Heart left ventricle (tissue), 16 donors: ENCODE measurements at regions not wholly inside any gene's neighbourhood (a gene's known extent, or its start where the extent isn't known, plus 50 kb on each side); places are given as distances from the start of the nearest gene placed in this dataset.

ENCODE experiments used
- ATAC-seq, 4 donors: fragments of 200-7000 bp; cut with Tn5 transposase; one replicate each; pipeline ENCODE4 v1.9.1; 2020 to 2022; ENCODE audit warnings: moderate library complexity in 4 of 4, mild to moderate bottlenecking in 3 of 4, moderate number of reproducible peaks in 1 of 4
- DNase-seq, 5 donors: peaks; one replicate each; pipeline ENCODE4 v3.0.0-alpha.2; 2020
- H3K27ac ChIP-seq, 12 donors: fragments of 200-600 bp; sonication (generic) in 4 of 12; one replicate each; pipeline versions ENCODE4 v1.5.0 to v1.8.0; 2016 to 2022; ENCODE audit warnings: mild to moderate bottlenecking in 2 of 12
- H3K27me3 ChIP-seq, 9 donors: fragments of 200-600 bp; sonication (generic) in 2 of 9; one replicate each; pipeline versions ENCODE4 v1.5.1 to v1.8.0; 2016 to 2022; ENCODE audit warnings: mild to moderate bottlenecking in 3 of 9
- H3K36me3 ChIP-seq, 9 donors: fragments of 200-600 bp; sonication (generic) in 2 of 9; one replicate each; pipeline versions ENCODE4 v1.5.0 to v1.8.0; 2018 to 2022; ENCODE audit warnings: mild to moderate bottlenecking in 2 of 9
- H3K4me1 ChIP-seq, 12 donors: fragments of 200-600 bp; sonication (generic) in 4 of 12; one replicate each; pipeline versions ENCODE4 v1.5.0 to v1.8.0; 2016 to 2022; ENCODE audit warnings: mild to moderate bottlenecking in 3 of 12
- H3K4me3 ChIP-seq, 12 donors: fragments of 200-600 bp; sonication (generic) in 4 of 12; one replicate each; pipeline versions ENCODE4 v1.5.0 to v1.8.0; 2017 to 2022; ENCODE audit warnings: mild to moderate bottlenecking in 9 of 12, moderate library complexity in 4 of 12
- H3K9me3 ChIP-seq, 12 donors: fragments of 200-600 bp; sonication (generic) in 4 of 12; one replicate each; pipeline versions ENCODE4 v1.5.0 to v1.8.0; 2016 to 2022; ENCODE audit warnings: mild to moderate bottlenecking in 1 of 12
- POLR2A ChIP-seq, 2 donors: fragments of 450-650 bp; IDR thresholded peaks; one replicate each; pipeline ENCODE4 v1.6.1; 2017; ENCODE audit warnings: antibody characterized with exemption in 2 of 2, mild to moderate bottlenecking in 2 of 2, moderate library complexity in 2 of 2
- WGBS, 4 donors: extraction: QIAGEN DNeasy Blood & Tissue Kit in 2 of 4; methylation state at CpG; one replicate each; pipeline versions ENCODE4 v1.1.5 to v1.1.7; 2013 to 2018; 5-methylcytosine and 5-hydroxymethylcytosine counted together
- intact Hi-C, 10 donors: fragments of 100-400 bp; cut with DNase I; formaldehyde crosslinking; loops; one replicate each; pipeline versions ENCODE4 v1.11.1 to v1.14.2; 2022
- TF ChIP-seq, protein P1 (sequence below), 12 donors: fragments of 200-600 bp; sonication (generic) in 4 of 12; IDR thresholded peaks; one replicate each; pipeline versions ENCODE4 v1.5.0 to v1.8.0; 2018 to 2022; ENCODE audit warnings: antibody characterized with exemption in 12 of 12, mild to moderate bottlenecking in 5 of 12
- donor health status: ischemic (EF 13 %, LVEDD 7.1; RV severe dilation, severe dysfunction).
- donor health status: healthy with polysubstance abuse.
- donor health status: DM: no; HTN: yes; CAD: no.
- donor health status: DM: no; HTN: no; CAD: no.
- donor health status: ischemic (EF 25% LVEDD 6.9; RV normal size, moderate dysfunction).
- donor health status: ischemic (EF 25% LVEDD 5.7; RV mildly dilated, moderate dysfunction).
- donor health status: healthy.
- donor health status: DM: yes; HTN: yes; CAD: no.
- donor health status: ischemic (EF 35%, LVEDD 5.7; RV mildly dilated, moderate dysfunction).
- donor health status: nonischemic (EF 11% LVEDD 7.7; RV severe dilation, severe dysfunction).
- donor health status: DM: yes; HTN: yes; CAD: no.
- donor health status: PGD.
- donor health status: ischemic (EF 29% LVEDD 5.4; RV normal size, mild dysfunction).
- donor health status: nonischemic (EF 23%, LVEDD 6.1; RV moderate dilation, normal function).

DNA sequence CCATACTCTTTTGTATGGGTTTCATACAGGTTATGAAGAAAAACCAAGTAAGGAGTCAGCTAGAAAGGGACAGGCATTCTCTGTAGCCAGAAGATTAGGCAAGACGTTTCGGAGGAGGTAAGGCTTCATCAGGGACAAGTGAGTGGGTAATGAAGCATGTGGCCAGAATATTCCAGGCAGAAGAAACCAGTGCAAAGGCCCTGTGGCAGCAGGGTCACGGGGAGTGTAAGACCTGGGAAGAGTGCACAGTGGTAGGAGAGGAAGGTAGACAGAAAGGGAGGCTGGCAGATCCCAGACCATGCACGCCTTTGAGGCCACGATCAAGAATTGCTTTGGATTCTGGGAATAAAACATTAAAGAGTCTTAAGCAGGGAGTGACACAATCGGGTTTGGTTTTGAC is 177.6 kb downstream of the MIAT start:
- no peak for TF ChIP-seq POLR2A (IDR thresholded peaks at IDR 0.05)
- TF ChIP-seq, protein P1, sequence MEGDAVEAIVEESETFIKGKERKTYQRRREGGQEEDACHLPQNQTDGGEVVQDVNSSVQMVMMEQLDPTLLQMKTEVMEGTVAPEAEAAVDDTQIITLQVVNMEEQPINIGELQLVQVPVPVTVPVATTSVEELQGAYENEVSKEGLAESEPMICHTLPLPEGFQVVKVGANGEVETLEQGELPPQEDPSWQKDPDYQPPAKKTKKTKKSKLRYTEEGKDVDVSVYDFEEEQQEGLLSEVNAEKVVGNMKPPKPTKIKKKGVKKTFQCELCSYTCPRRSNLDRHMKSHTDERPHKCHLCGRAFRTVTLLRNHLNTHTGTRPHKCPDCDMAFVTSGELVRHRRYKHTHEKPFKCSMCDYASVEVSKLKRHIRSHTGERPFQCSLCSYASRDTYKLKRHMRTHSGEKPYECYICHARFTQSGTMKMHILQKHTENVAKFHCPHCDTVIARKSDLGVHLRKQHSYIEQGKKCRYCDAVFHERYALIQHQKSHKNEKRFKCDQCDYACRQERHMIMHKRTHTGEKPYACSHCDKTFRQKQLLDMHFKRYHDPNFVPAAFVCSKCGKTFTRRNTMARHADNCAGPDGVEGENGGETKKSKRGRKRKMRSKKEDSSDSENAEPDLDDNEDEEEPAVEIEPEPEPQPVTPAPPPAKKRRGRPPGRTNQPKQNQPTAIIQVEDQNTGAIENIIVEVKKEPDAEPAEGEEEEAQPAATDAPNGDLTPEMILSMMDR (IDR thresholded peaks at IDR 0.05): no peak
- Histone ChIP-seq H3K4me1 (peaks cover 0 to 9% (median 0%) of the 10 kb centered on the region in 12 donors), H3K4me3 (no peak overlapping the region), H3K27me3 (no peaks in the 10 kb centered on the region), H3K27ac (no peak overlapping the region), H3K36me3 (no peaks in the 10 kb centered on the region), H3K9me3 (no peaks in the 10 kb centered on the region)
- no peak for DNase-seq
- intact Hi-C loops: no loop called here
- no peak for ATAC-seq
- 87 to 91% (median 89%) methylated on average over 6 of the region's 6 CpGs for WGBS, 4 donors

DNA sequence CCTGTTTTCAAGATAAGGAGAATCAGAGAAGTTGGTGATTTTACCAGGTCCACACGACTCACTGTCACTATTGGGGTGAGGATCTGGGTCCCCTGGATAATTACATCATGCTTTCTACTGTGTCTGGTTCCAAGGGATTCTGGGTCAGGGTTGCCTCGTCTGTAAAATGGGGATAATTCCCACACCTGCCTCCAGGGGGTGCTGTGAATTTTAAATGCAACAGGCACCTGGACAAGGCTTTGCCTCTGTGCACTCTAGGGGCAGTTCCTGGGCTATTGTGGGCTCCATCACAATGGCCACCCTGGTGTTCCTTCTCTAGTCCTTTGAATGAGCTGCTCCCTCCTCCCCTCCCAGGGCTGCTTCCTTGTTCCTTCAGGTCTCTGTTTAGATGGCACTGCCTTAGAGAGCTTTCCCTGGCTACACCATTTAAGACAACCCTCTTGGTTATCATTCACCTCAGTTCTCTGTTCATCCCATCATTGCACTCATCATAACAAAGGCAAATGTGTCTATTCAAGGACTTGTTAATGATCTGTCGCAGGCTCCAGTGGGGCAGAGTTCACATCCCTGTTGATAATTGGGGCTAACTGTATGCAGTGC is 178.6 kb downstream of the MIAT start:
- Histone ChIP-seq H3K27me3 (no peaks in the 10 kb centered on the region), H3K27ac (no peak overlapping the region), H3K36me3 (no peaks in the 10 kb centered on the region), H3K4me3 (no peak overlapping the region), H3K4me1 (peaks cover 0 to 2% (median 0%) of the 10 kb centered on the region in 12 donors), H3K9me3 (no peaks in the 10 kb centered on the region)
- intact Hi-C loops: no loop called here
- TF ChIP-seq, protein P1 (IDR thresholded peaks at IDR 0.05): peak in 11 of 12 donors; percentile 27 to 63 (median 53)
- no peak for TF ChIP-seq POLR2A (IDR thresholded peaks at IDR 0.05)
- 35 to 43% (median 39%) methylated on average over 3 of the region's 3 CpGs for WGBS, 4 donors
- DNase-seq (no peak), ATAC-seq (peak in 1 of 4 donors; percentile 22)

DNA sequence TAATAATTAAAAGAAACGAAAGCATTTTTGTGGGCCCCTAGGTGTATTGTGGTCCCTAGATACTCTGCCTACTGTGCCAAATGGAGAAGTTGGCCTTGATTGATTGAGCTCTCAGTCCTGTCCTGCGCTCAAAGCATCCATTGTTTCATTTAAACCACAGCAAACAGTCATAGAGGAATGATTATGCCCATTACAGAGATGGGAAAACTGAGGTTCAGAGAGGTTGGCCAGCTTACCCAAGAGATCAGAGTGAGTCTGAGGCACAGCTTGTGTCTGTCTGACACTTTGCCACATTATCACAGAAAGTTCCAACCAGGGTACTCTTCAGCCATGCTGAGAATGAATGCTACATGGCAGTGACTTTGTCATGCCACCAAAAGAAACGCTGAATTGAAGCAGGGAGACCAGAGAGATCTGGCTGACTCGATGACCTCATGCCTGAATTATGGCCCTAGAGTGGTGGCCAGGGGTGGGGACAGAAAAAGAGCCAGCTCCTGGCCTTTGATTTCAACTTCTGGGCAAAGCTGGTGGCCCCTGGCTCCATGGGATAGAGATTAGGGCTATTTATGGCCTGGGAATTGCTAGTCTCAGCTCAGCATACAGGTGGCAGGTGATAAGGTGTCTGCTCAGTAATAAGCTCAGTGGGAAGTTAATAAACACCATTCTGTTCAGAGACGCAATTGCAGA is 180.5 kb downstream of the MIAT start:
- Histone ChIP-seq H3K36me3 (no peaks in the 10 kb centered on the region), H3K4me3 (no peak overlapping the region), H3K27me3 (no peaks in the 10 kb centered on the region), H3K27ac (no peak overlapping the region), H3K4me1 (no peaks in the 10 kb centered on the region), H3K9me3 (no peaks in the 10 kb centered on the region)
- WGBS, 4 donors: 44 to 60% (median 52%) methylated on average over 5 of the region's 5 CpGs
- DNase-seq: peak in 1 of 5 donors; percentile 11
- intact Hi-C loops: no loop called here
- ATAC-seq: peak; percentile 20 to 66 (median 49)
- TF ChIP-seq POLR2A (IDR thresholded peaks at IDR 0.05): no peak
- TF ChIP-seq, protein P1 (IDR thresholded peaks at IDR 0.05): no peak

DNA sequence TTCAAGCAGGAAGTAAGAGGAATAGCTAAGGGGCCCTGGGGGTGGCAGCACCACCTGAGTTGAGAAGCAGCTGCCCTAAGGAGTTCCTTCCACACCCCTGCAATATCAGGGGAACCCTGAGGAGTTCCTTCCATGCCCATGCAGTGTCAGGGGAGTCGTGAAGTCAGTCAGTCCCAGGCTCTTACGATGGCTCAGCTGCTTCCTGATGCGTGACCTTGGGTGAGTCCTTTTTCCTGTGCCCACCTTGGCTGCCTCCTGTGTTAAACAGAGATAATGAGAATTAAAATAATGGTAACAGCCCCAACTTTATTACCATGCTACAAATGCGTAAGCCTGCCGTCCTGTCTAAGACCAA is 181.1 kb downstream of the MIAT start:
- no peaks in the 10 kb centered on the region for H3K4me1 ChIP-seq
- no peak overlapping the region for H3K27ac ChIP-seq
- ATAC-seq: peak in 1 of 4 donors; percentile 21
- intact Hi-C loops: no loop called here
- WGBS, 4 donors: 85 to 92% (median 89%) methylated on average over 5 of the region's 5 CpGs
- H3K27me3 ChIP-seq: no peaks in the 10 kb centered on the region
- no peaks in the 10 kb centered on the region for H3K9me3 ChIP-seq
- H3K36me3 ChIP-seq: no peaks in the 10 kb centered on the region
- H3K4me3 ChIP-seq: no peak overlapping the region
- no peak for DNase-seq
- TF ChIP-seq, protein P1 (IDR thresholded peaks at IDR 0.05): no peak
- no peak for TF ChIP-seq POLR2A (IDR thresholded peaks at IDR 0.05)
